Kidney (tissue), 13 donors: ENCODE measurements at regions not wholly inside any gene's neighbourhood (a gene's known extent, or its start where the extent isn't known, plus 50 kb on each side); places are given as distances from the start of the nearest gene placed in this dataset.

ENCODE experiments used
- DNase-seq, 5 donors: peaks; one replicate each; pipeline ENCODE4 v3.0.0-alpha.2; 2013 to 2020
- FAIRE-seq: peaks from 2 replicates; lab custom pipeline; 2012; peaks lifted over from hg19 to GRCh38; lab: Jason Lieb, UNC
- H3K27ac ChIP-seq, 2 donors: one replicate each; pipeline ENCODE4 v1.7.0; 2013; ENCODE audit warnings: low read depth in 2 of 2, low read length in 2 of 2, inconsistent platforms in 1 of 2
- H3K27me3 ChIP-seq: one replicate; pipeline ENCODE4 v1.7.1; 2013; ENCODE audit warnings: low read length, inconsistent platforms; ENCODE audit not compliant: control insufficient read depth, insufficient read depth
- H3K36me3 ChIP-seq, 3 donors: one replicate each; pipeline versions ENCODE4 v1.7.0 to v1.7.1; 2013; ENCODE audit warnings: low read length in 3 of 3, control low read depth in 1 of 3, inconsistent platforms in 1 of 3; ENCODE audit not compliant: insufficient read depth in 3 of 3, control insufficient read depth in 2 of 3
- H3K4me1 ChIP-seq, 3 donors: one replicate each; pipeline versions ENCODE4 v1.7.0 to v1.7.1; 2013; ENCODE audit warnings: low read length in 3 of 3, inconsistent platforms in 1 of 3, low read depth in 1 of 3; ENCODE audit not compliant: control insufficient read depth in 2 of 3, insufficient read depth in 2 of 3
- H3K4me3 ChIP-seq, 3 donors: one replicate each; pipeline versions ENCODE4 v1.7.0 to v1.8.1; 2013; ENCODE audit warnings: low read length in 3 of 3, control low read depth in 1 of 3, inconsistent platforms in 1 of 3
- H3K9ac ChIP-seq, 3 donors: one replicate each; pipeline versions ENCODE4 v1.7.0 to v1.7.1; 2013; ENCODE audit warnings: low read length in 3 of 3, control low read depth in 1 of 3, inconsistent platforms in 1 of 3
- H3K9me3 ChIP-seq, 3 donors: one replicate each; pipeline versions ENCODE4 v1.7.0 to v1.7.1; 2013; ENCODE audit warnings: low read length in 3 of 3, control low read depth in 1 of 3, inconsistent platforms in 1 of 3; ENCODE audit not compliant: control insufficient read depth in 2 of 3, insufficient read depth in 1 of 3
- intact Hi-C: fragments of 100-400 bp; cut with DNase I; formaldehyde crosslinking; loops from one replicate; pipeline ENCODE4 v1.11.1; 2022
- TF ChIP-seq, protein P1 (sequence below): IDR thresholded peaks from 3 replicates; pipeline ENCODE4 v1.5.1; 2012; ENCODE audit warnings: mild to moderate bottlenecking, moderate library complexity, borderline replicate concordance; ENCODE audit not compliant: insufficient read depth; ENCODE audit errors: extremely low read depth
- donor health status: control.
- donor health status: control.
- donor health status: control.
- donor health status: control.
- donor health status: control.
- donor health status: DM: yes; HTN: yes; CAD: no.
- donor health status: Normal renal cell carcinoma (clear cell type).

DNA sequence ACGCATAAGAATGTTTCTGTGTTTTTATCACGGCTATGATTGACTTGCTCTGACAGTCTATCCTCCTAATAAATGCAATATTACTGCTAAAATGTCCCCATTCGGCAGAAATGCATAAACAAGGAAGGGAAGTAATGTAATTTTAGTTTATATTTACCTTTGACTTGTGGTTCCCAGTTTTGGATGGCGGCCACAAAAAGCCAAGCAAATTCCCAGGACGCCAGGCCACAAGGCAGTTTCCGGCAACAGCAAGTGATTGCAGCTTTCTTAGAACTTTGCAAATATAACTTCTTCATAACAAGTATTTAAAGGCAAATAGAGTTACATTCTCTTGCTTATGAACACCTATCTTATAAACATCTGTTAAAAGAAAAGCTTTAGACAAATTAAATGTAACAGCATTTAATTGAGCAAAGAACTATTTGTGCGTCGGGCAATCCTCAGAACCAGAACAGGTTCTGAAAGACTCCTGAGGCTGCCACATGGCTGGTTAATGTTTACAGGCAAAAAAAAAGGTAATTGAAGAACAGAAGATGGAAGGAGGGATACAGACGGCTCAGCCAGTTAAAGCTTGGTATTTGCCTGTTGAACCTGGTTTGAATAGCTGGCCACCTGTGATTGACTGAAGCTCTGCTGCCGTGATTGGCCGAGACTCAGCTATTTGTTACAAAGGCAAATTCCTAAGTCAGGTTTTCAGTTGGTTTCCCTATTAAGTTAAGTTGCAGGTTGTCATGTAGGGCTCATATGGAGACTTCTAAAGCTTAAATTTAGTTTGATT lies 80.8 kb downstream of the C21orf91 start:
- DNase-seq, result peak in 1 of 5 donors; percentile 39
- Histone ChIP-seq H3K36me3 (no peaks in the 10 kb centered on the region), H3K9ac (peak overlapping the region in 1 of 3 donors; percentile 21), H3K27ac (peak overlapping the region; percentile 66 to 83), H3K4me3 (peak overlapping the region in 2 of 3 donors; percentile 53 to 61), H3K4me1 (peaks cover 0 to 5% (median 0%) of the 10 kb centered on the region in 3 donors), H3K9me3 (no peaks in the 10 kb centered on the region), H3K27me3 (no peaks in the 10 kb centered on the region)
- intact Hi-C loops, result no loop called here
- TF ChIP-seq, protein P1, sequence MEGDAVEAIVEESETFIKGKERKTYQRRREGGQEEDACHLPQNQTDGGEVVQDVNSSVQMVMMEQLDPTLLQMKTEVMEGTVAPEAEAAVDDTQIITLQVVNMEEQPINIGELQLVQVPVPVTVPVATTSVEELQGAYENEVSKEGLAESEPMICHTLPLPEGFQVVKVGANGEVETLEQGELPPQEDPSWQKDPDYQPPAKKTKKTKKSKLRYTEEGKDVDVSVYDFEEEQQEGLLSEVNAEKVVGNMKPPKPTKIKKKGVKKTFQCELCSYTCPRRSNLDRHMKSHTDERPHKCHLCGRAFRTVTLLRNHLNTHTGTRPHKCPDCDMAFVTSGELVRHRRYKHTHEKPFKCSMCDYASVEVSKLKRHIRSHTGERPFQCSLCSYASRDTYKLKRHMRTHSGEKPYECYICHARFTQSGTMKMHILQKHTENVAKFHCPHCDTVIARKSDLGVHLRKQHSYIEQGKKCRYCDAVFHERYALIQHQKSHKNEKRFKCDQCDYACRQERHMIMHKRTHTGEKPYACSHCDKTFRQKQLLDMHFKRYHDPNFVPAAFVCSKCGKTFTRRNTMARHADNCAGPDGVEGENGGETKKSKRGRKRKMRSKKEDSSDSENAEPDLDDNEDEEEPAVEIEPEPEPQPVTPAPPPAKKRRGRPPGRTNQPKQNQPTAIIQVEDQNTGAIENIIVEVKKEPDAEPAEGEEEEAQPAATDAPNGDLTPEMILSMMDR, result no peak
- FAIRE-seq, result peak; percentile 80

DNA sequence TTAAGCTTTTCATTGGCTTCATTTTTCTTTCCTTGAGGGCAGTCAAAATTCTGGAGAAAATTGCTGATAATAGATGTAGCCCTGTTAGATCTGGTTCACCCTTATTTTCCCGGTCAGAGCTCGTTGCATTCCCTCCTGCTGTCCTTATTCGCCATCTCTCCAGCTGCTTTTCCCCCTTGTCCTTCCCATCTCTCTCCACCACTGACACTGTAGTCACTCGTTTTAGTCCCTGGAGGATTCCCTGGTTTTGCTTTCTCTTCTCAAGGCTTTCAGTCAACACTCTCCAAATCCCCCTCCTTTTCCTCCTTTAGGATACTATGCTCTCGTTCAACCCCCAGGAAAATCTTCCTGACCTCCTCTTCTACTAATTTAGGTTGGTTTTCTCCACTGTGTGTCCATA lies 83.1 kb downstream of the C21orf91 start:
- TF ChIP-seq, protein P1, result no peak
- FAIRE-seq (no peak), DNase-seq (no peak)
- Histone ChIP-seq H3K9me3 (no peaks in the 10 kb centered on the region), H3K4me3 (peak overlapping the region in 1 of 3 donors; percentile 9), H3K27ac (no peak overlapping the region), H3K36me3 (no peaks in the 10 kb centered on the region), H3K9ac (no peak overlapping the region), H3K27me3 (no peaks in the 10 kb centered on the region), H3K4me1 (no peaks in the 10 kb centered on the region)
- intact Hi-C loops, result no loop called here

DNA sequence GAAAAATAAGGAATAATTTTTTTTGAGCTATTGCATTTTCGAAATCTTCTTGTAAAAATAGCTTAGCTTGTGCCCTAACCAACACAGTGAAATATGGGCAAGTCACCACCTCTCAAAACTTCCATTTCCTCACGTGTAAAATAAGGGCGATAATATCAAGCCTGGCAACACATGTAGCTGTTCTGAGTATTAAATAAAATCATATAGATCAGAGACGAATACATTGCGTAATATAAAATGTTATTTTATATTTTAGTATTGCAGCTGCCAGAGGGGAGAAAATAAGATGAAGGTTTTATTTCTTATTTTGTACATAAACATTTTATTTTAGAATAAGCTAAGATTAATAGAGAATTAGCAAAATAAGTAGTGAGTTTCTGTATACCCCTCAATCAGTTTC lies 85.9 kb downstream of the C21orf91 start:
- TF ChIP-seq, protein P1, result no peak
- Histone ChIP-seq H3K27ac (no peak overlapping the region), H3K4me3 (no peak overlapping the region), H3K4me1 (no peaks in the 10 kb centered on the region), H3K27me3 (no peaks in the 10 kb centered on the region), H3K9ac (no peak overlapping the region), H3K9me3 (no peaks in the 10 kb centered on the region), H3K36me3 (no peaks in the 10 kb centered on the region)
- no peak for DNase-seq
- intact Hi-C loops, result no loop called here
- FAIRE-seq, result no peak
